ENCODE measurements at regions not wholly inside any gene's neighbourhood (a gene's known extent, or its start where the extent isn't known, plus 50 kb on each side); places are given as distances from the start of the nearest gene placed in this dataset.

GRCh38 chr15:94547711-94548110 lies 316.4 kb downstream of the MCTP2 start:
- no peaks in the 10 kb centered on the region for H3K36me3 ChIP-seq
- TF ChIP-seq CTCF (IDR thresholded peaks at IDR 0.05; ENCODE audit: low read depth, low read length) = no peak
- DNase-seq (ENCODE audit: low read depth in 1 of 2, low spot score in 1 of 2) = no peak
- no peak overlapping the region for H3K27ac ChIP-seq
- H3K9me3 ChIP-seq (ENCODE audit: low read depth) = no peaks in the 10 kb centered on the region
- no peak overlapping the region for H3K4me3 ChIP-seq
- no peaks in the 10 kb centered on the region for H3K4me1 ChIP-seq (ENCODE audit: low read depth)
- H3K27me3 ChIP-seq = no peaks in the 10 kb centered on the region

- Histone ChIP-seq H3K27me3 (no peaks in the 10 kb centered on the region), H3K27ac (no peak overlapping the region), H3K9me3 (ENCODE audit: low read depth) (no peaks in the 10 kb centered on the region), H3K4me3 (no peak overlapping the region), H3K4me1 (ENCODE audit: low read depth) (no peaks in the 10 kb centered on the region), H3K36me3 (no peaks in the 10 kb centered on the region)
- TF ChIP-seq CTCF (IDR thresholded peaks at IDR 0.05; ENCODE audit: low read depth, low read length) = no peak
- no peak for DNase-seq (ENCODE audit: low read depth in 1 of 2, low spot score in 1 of 2)
These were observed 324.6 kb downstream of the MCTP2 start for GRCh38 chr15:94555841-94556519.

- H3K36me3 ChIP-seq = no peaks in the 10 kb centered on the region
- H3K27me3 ChIP-seq = no peaks in the 10 kb centered on the region
- no peaks in the 10 kb centered on the region for H3K9me3 ChIP-seq (ENCODE audit: low read depth)
- no peak for TF ChIP-seq CTCF (IDR thresholded peaks at IDR 0.05; ENCODE audit: low read depth, low read length)
- DNase-seq (ENCODE audit: low read depth in 1 of 2, low spot score in 1 of 2) = no peak
- no peaks in the 10 kb centered on the region for H3K4me1 ChIP-seq (ENCODE audit: low read depth)
- H3K27ac ChIP-seq = no peak overlapping the region
- H3K4me3 ChIP-seq = no peak overlapping the region
These were observed 329.8 kb downstream of the MCTP2 start for GRCh38 chr15:94561036-94561689.

- no peak for TF ChIP-seq CTCF (IDR thresholded peaks at IDR 0.05; ENCODE audit: low read depth, low read length)
- no peaks in the 10 kb centered on the region for H3K36me3 ChIP-seq
- no peak overlapping the region for H3K4me3 ChIP-seq
- H3K27me3 ChIP-seq = no peaks in the 10 kb centered on the region
- no peak for DNase-seq (ENCODE audit: low read depth in 1 of 2, low spot score in 1 of 2)
- no peaks in the 10 kb centered on the region for H3K4me1 ChIP-seq (ENCODE audit: low read depth)
- H3K27ac ChIP-seq = no peak overlapping the region
- no peaks in the 10 kb centered on the region for H3K9me3 ChIP-seq (ENCODE audit: low read depth)
These were observed 332.1 kb downstream of the MCTP2 start for GRCh38 chr15:94563456-94563855.

- peak; percentile 49 for TF ChIP-seq CTCF (IDR thresholded peaks at IDR 0.05; ENCODE audit: low read depth, low read length)
- Histone ChIP-seq H3K27ac (no peak overlapping the region), H3K9me3 (ENCODE audit: low read depth) (no peaks in the 10 kb centered on the region), H3K4me3 (no peak overlapping the region), H3K27me3 (no peaks in the 10 kb centered on the region), H3K4me1 (ENCODE audit: low read depth) (no peaks in the 10 kb centered on the region), H3K36me3 (no peaks in the 10 kb centered on the region)
- peak; percentile 20 to 47 for DNase-seq (ENCODE audit: low read depth in 1 of 2, low spot score in 1 of 2)
These were observed 345.6 kb downstream of the MCTP2 start for GRCh38 chr15:94576889-94577533.

All from cardiac muscle cell (in vitro differentiated cells and primary cell).